Neural progenitor cell (in vitro differentiated cells): ENCODE measurements at regions not wholly inside any gene's neighbourhood (a gene's known extent, or its start where the extent isn't known, plus 50 kb on each side); places are given as distances from the start of the nearest gene placed in this dataset.
"Not testable (repeated sequence)": the region's sequence is repeated elsewhere in the genome, so short reads cannot be mapped to it uniquely, and the experiment has no call there.

Experiments
- CTCF ChIP-seq: fragments of 200-600 bp; sonication (generic); IDR thresholded peaks from 2 replicates; pipeline ENCODE4 v1.5.1; 2017; ENCODE audit warnings: antibody characterized with exemption, mild to moderate bottlenecking
- EZH2phosphoT487 ChIP-seq: fragments of 200-600 bp; sonication (generic); IDR thresholded peaks from 2 replicates; pipeline ENCODE4 v1.6.1; 2017; ENCODE audit warnings: antibody characterized with exemption

- not testable (repeated sequence) for TF ChIP-seq CTCF, EZH2phosphoT487
Measured at GRCh38 chr4:97101171-97101570, 1042.1 kb downstream of the STPG2 start.
